ENCODE measurements at regions not wholly inside any gene's neighbourhood (a gene's known extent, or its start where the extent isn't known, plus 50 kb on each side); places are given as distances from the start of the nearest gene placed in this dataset.

GRCh38 chr4:34170946-34171345 is 2073.4 kb downstream of the ARAP2 start:
- FAIRE-seq (no peak), DNase-seq (ENCODE audit: insufficient read length) (no peak)
- TF ChIP-seq POLR2AphosphoS5 (IDR thresholded peaks at IDR 0.05; ENCODE audit: low read depth, low read length) (no peak), POLR2A (IDR thresholded peaks at IDR 0.05; ENCODE audit: low read depth, low read length) (no peak), TAF1 (IDR thresholded peaks at IDR 0.05; ENCODE audit: borderline replicate concordance, low read depth, low read length) (no peak)

- FAIRE-seq (no peak), DNase-seq (ENCODE audit: insufficient read length) (no peak)
- TF ChIP-seq POLR2A (IDR thresholded peaks at IDR 0.05; ENCODE audit: low read depth, low read length) (no peak), POLR2AphosphoS5 (IDR thresholded peaks at IDR 0.05; ENCODE audit: low read depth, low read length) (no peak), TAF1 (IDR thresholded peaks at IDR 0.05; ENCODE audit: borderline replicate concordance, low read depth, low read length) (no peak)
These were observed 2067.7 kb downstream of the ARAP2 start for GRCh38 chr4:34176609-34177008.

- no peak for FAIRE-seq
- TF ChIP-seq POLR2AphosphoS5 (IDR thresholded peaks at IDR 0.05; ENCODE audit: low read depth, low read length) (no peak), POLR2A (IDR thresholded peaks at IDR 0.05; ENCODE audit: low read depth, low read length) (no peak), TAF1 (IDR thresholded peaks at IDR 0.05; ENCODE audit: borderline replicate concordance, low read depth, low read length) (no peak)
- no peak for DNase-seq (ENCODE audit: insufficient read length)
These were observed 2065.8 kb downstream of the ARAP2 start for GRCh38 chr4:34178476-34178875.

GRCh38 chr4:34181311-34181841 is 2062.9 kb downstream of the ARAP2 start:
- DNase-seq (ENCODE audit: insufficient read length) (no peak), FAIRE-seq (no peak)
- no peak for TF ChIP-seq TAF1 (IDR thresholded peaks at IDR 0.05; ENCODE audit: borderline replicate concordance, low read depth, low read length)
- TF ChIP-seq POLR2A (IDR thresholded peaks at IDR 0.05; ENCODE audit: low read depth, low read length): no peak
- TF ChIP-seq POLR2AphosphoS5 (IDR thresholded peaks at IDR 0.05; ENCODE audit: low read depth, low read length): no peak

GRCh38 chr4:34181891-34182290 is 2062.4 kb downstream of the ARAP2 start:
- DNase-seq (ENCODE audit: insufficient read length): no peak
- FAIRE-seq: no peak
- TF ChIP-seq POLR2AphosphoS5 (IDR thresholded peaks at IDR 0.05; ENCODE audit: low read depth, low read length) (no peak), POLR2A (IDR thresholded peaks at IDR 0.05; ENCODE audit: low read depth, low read length) (no peak), TAF1 (IDR thresholded peaks at IDR 0.05; ENCODE audit: borderline replicate concordance, low read depth, low read length) (no peak)

- DNase-seq (ENCODE audit: insufficient read length): no peak
- no peak for TF ChIP-seq TAF1 (IDR thresholded peaks at IDR 0.05; ENCODE audit: borderline replicate concordance, low read depth, low read length)
- TF ChIP-seq POLR2A (IDR thresholded peaks at IDR 0.05; ENCODE audit: low read depth, low read length): no peak
- TF ChIP-seq POLR2AphosphoS5 (IDR thresholded peaks at IDR 0.05; ENCODE audit: low read depth, low read length): no peak
- no peak for FAIRE-seq
These were observed 2062.0 kb downstream of the ARAP2 start for GRCh38 chr4:34182306-34182705.

- TF ChIP-seq POLR2AphosphoS5 (IDR thresholded peaks at IDR 0.05; ENCODE audit: low read depth, low read length) (no peak), TAF1 (IDR thresholded peaks at IDR 0.05; ENCODE audit: borderline replicate concordance, low read depth, low read length) (no peak), POLR2A (IDR thresholded peaks at IDR 0.05; ENCODE audit: low read depth, low read length) (no peak)
- FAIRE-seq (no peak), DNase-seq (ENCODE audit: insufficient read length) (no peak)
These were observed 2060.4 kb downstream of the ARAP2 start for GRCh38 chr4:34183926-34184325.

GRCh38 chr4:34187056-34187455 is 2057.3 kb downstream of the ARAP2 start:
- DNase-seq (ENCODE audit: insufficient read length): no peak
- no peak for FAIRE-seq
- no peak for TF ChIP-seq TAF1 (IDR thresholded peaks at IDR 0.05; ENCODE audit: borderline replicate concordance, low read depth, low read length)
- TF ChIP-seq POLR2A (IDR thresholded peaks at IDR 0.05; ENCODE audit: low read depth, low read length): no peak
- TF ChIP-seq POLR2AphosphoS5 (IDR thresholded peaks at IDR 0.05; ENCODE audit: low read depth, low read length): no peak

- no peak for FAIRE-seq
- TF ChIP-seq TAF1 (IDR thresholded peaks at IDR 0.05; ENCODE audit: borderline replicate concordance, low read depth, low read length) (no peak), POLR2AphosphoS5 (IDR thresholded peaks at IDR 0.05; ENCODE audit: low read depth, low read length) (no peak), POLR2A (IDR thresholded peaks at IDR 0.05; ENCODE audit: low read depth, low read length) (no peak)
- no peak for DNase-seq (ENCODE audit: insufficient read length)
These were observed 2052.9 kb downstream of the ARAP2 start for GRCh38 chr4:34191443-34191842.

- FAIRE-seq (no peak), DNase-seq (ENCODE audit: insufficient read length) (no peak)
- TF ChIP-seq POLR2AphosphoS5 (IDR thresholded peaks at IDR 0.05; ENCODE audit: low read depth, low read length) (no peak), TAF1 (IDR thresholded peaks at IDR 0.05; ENCODE audit: borderline replicate concordance, low read depth, low read length) (no peak), POLR2A (IDR thresholded peaks at IDR 0.05; ENCODE audit: low read depth, low read length) (no peak)
These were observed 2050.7 kb downstream of the ARAP2 start for GRCh38 chr4:34193451-34194154.

- no peak for TF ChIP-seq POLR2AphosphoS5 (IDR thresholded peaks at IDR 0.05; ENCODE audit: low read depth, low read length)
- no peak for TF ChIP-seq POLR2A (IDR thresholded peaks at IDR 0.05; ENCODE audit: low read depth, low read length)
- TF ChIP-seq TAF1 (IDR thresholded peaks at IDR 0.05; ENCODE audit: borderline replicate concordance, low read depth, low read length): no peak
- DNase-seq (ENCODE audit: insufficient read length) (no peak), FAIRE-seq (no peak)
These were observed 2049.7 kb downstream of the ARAP2 start for GRCh38 chr4:34194585-34194984.

- FAIRE-seq: no peak
- no peak for TF ChIP-seq POLR2A (IDR thresholded peaks at IDR 0.05; ENCODE audit: low read depth, low read length)
- TF ChIP-seq POLR2AphosphoS5 (IDR thresholded peaks at IDR 0.05; ENCODE audit: low read depth, low read length): no peak
- no peak for TF ChIP-seq TAF1 (IDR thresholded peaks at IDR 0.05; ENCODE audit: borderline replicate concordance, low read depth, low read length)
- no peak for DNase-seq (ENCODE audit: insufficient read length)
These were observed 2047.9 kb downstream of the ARAP2 start for GRCh38 chr4:34196375-34196774.
